ENCODE measurements at regions not wholly inside any gene's neighbourhood (a gene's known extent, or its start where the extent isn't known, plus 50 kb on each side); places are given as distances from the start of the nearest gene placed in this dataset.

DNA sequence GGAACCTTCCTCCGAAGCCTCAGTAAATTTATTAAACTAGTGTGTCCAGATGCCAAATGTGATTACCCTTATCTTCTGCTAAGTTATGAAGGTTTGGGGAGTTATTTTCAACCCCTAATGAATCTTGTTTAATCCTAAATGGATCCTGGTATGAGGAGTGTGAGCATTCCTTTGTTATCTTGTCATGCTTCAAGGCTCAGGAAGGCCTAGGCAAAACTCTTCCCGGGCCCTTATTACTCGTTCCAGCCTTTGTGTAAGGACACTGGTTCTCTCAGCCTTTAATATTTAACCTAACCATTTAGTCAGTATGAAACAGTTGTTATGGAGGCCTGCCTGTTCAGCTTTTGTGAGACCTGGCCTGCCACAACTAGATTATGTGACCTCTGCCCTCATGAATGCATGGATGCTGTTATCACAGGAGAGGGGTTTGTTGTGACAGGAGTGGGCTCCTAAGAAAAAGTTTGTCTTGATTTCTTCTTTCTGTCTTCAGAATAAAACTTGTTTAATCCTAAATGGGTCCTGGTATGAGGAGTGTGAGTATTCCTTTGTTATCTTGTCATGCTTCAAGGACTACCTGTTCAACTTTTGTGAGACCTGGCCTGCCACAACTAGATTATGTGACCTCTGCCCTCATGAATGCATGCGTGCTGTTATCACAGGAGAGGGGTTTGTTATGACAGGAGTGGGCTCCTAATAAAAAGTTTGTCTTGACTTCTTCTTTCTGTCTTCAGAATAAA, 181.7 kb downstream of the SLC39A8 start:
- TF ChIP-seq POLR2AphosphoS5 (IDR thresholded peaks at IDR 0.05; ENCODE audit: low read depth, low read length) (no peak), CEBPB (IDR thresholded peaks at IDR 0.05; ENCODE audit: low read depth) (no peak)
- TF ChIP-seq, protein P1, sequence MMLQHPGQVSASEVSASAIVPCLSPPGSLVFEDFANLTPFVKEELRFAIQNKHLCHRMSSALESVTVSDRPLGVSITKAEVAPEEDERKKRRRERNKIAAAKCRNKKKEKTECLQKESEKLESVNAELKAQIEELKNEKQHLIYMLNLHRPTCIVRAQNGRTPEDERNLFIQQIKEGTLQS (IDR thresholded peaks at IDR 0.05) = no peak
- TF ChIP-seq, protein P2, sequence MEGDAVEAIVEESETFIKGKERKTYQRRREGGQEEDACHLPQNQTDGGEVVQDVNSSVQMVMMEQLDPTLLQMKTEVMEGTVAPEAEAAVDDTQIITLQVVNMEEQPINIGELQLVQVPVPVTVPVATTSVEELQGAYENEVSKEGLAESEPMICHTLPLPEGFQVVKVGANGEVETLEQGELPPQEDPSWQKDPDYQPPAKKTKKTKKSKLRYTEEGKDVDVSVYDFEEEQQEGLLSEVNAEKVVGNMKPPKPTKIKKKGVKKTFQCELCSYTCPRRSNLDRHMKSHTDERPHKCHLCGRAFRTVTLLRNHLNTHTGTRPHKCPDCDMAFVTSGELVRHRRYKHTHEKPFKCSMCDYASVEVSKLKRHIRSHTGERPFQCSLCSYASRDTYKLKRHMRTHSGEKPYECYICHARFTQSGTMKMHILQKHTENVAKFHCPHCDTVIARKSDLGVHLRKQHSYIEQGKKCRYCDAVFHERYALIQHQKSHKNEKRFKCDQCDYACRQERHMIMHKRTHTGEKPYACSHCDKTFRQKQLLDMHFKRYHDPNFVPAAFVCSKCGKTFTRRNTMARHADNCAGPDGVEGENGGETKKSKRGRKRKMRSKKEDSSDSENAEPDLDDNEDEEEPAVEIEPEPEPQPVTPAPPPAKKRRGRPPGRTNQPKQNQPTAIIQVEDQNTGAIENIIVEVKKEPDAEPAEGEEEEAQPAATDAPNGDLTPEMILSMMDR (IDR thresholded peaks at IDR 0.05 in 2 of 3, conservative IDR thresholded peaks at IDR 0.05 in 1 of 3; ENCODE audit: borderline replicate concordance in 1 of 3, insufficient read depth in 1 of 3, low read depth in 2 of 3, low read length in 2 of 3) = no peak
